Stomach (tissue), 8 donors: ENCODE measurements at regions not wholly inside any gene's neighbourhood (a gene's known extent, or its start where the extent isn't known, plus 50 kb on each side); places are given as distances from the start of the nearest gene placed in this dataset.
"Not testable (repeated sequence)": the region's sequence is repeated elsewhere in the genome, so short reads cannot be mapped to it uniquely, and the experiment has no call there.

Source experiments
- DNase-seq, 2 donors: peaks; one replicate each; pipeline versions ENCODE4 v3.0.0 to v3.0.0-alpha.2; 2013 to 2019
- H3K27ac ChIP-seq, 5 donors: fragments of 200-600 bp in 4 of 5; sonication (generic) in 4 of 5; one replicate each; pipeline ENCODE4 v1.5.1; 2013 to 2019; ENCODE audit warnings: mild to moderate bottlenecking in 1 of 5, moderate library complexity in 1 of 5
- H3K27me3 ChIP-seq, 3 donors: fragments of 200-600 bp; sonication (generic); one replicate each; pipeline ENCODE4 v1.5.1; 2017 to 2019; ENCODE audit warnings: mixed run types in 1 of 3
- H3K36me3 ChIP-seq, 4 donors: fragments of 200-600 bp; sonication (generic); 1 replicate in 3 of 4; 2 replicates in 1 of 4; pipeline ENCODE4 v1.5.1; 2016 to 2019
- H3K4me1 ChIP-seq, 4 donors: fragments of 200-600 bp; sonication (generic); one replicate each; pipeline ENCODE4 v1.5.1; 2016 to 2019
- H3K4me3 ChIP-seq, 4 donors: fragments of 200-600 bp; sonication (generic) in 3 of 4; one replicate each; pipeline ENCODE4 v1.5.1; 2016 to 2019; ENCODE audit warnings: mild to moderate bottlenecking in 1 of 4
- H3K9me3 ChIP-seq, 4 donors: fragments of 200-600 bp; sonication (generic); one replicate each; pipeline ENCODE4 v1.5.1; 2016 to 2019
- EP300 ChIP-seq: sonication (generic); formaldehyde crosslinking; IDR thresholded peaks from one replicate; pipeline ENCODE4 v1.6.1; 2017; ENCODE audit warnings: antibody characterized with exemption
- POLR2A ChIP-seq, 4 donors: fragments of 450-650 bp; IDR thresholded peaks; one replicate each; pipeline ENCODE4 v1.6.1; 2016; ENCODE audit warnings: antibody characterized with exemption in 4 of 4, control low read depth in 2 of 4, mild to moderate bottlenecking in 1 of 4, moderate library complexity in 1 of 4
- POLR2AphosphoS5 ChIP-seq, 3 donors: sonication (generic); formaldehyde crosslinking; IDR thresholded peaks; one replicate each; pipeline ENCODE4 v1.6.1; 2016; ENCODE audit warnings: antibody characterized with exemption in 3 of 3
- WGBS, 5 donors: extraction: QIAGEN DNeasy Blood & Tissue Kit in 3 of 5; methylation state at CpG; one replicate each; pipeline versions ENCODE4 v1.1.5 to v1.1.7; 2013 to 2018; 5-methylcytosine and 5-hydroxymethylcytosine counted together
- intact Hi-C: fragments of 100-400 bp; cut with DNase I; formaldehyde crosslinking; loops from one replicate; pipeline ENCODE4 v1.15.1; 2023; ENCODE audit warnings: low total_unique reads
- TF ChIP-seq, protein P1 (sequence below), 7 experiments: fragments of 450-650 bp in 4 of 7; fragments of 200-600 bp in 3 of 7; sonication (generic) in 3 of 7; IDR thresholded peaks; one replicate each; pipeline ENCODE4 v1.5.1; 2016 to 2019; ENCODE audit warnings: antibody characterized with exemption in 7 of 7, control low read depth in 2 of 7, mild to moderate bottlenecking in 1 of 7
- donor health status: healthy with polysubstance abuse.
- donor health status: Bipolar disorder and iron deficiency.
- donor health status: healthy.

- H3K27me3 ChIP-seq, H3K4me1 ChIP-seq, H3K9me3 ChIP-seq, H3K27ac ChIP-seq, intact Hi-C loops, DNase-seq, H3K4me3 ChIP-seq, H3K36me3 ChIP-seq: not testable (repeated sequence)
- WGBS, 5 donors = 85 to 100% (median 89%) methylated on average over 1 to 10 of the region's 10 CpGs
Observed at GRCh38 chrX:140633105-140633504, 76.5 kb upstream of the LINC00632 start.

DNA sequence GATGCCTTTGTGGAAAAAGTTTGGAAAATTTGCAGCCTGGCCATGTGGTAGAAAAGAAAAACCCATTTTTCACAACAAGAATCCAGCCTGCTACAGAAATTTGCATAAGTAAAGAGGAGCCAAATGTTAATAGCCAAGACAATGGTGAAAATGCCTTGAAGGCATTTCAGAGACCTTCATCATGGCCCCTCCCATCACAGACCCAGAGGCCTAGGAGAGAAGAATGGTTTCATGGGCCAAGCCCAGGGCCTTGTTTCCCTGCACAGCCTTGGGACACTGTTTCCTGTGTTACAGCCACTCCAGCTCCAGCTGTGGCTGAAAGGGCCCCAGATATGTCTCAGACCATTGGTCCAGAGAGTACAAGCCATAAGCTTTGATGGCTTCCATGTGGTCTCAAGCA, 101.4 kb upstream of the LINC00632 start:
- intact Hi-C loops = no loop called here
- no peak for TF ChIP-seq EP300
- TF ChIP-seq, protein P1, sequence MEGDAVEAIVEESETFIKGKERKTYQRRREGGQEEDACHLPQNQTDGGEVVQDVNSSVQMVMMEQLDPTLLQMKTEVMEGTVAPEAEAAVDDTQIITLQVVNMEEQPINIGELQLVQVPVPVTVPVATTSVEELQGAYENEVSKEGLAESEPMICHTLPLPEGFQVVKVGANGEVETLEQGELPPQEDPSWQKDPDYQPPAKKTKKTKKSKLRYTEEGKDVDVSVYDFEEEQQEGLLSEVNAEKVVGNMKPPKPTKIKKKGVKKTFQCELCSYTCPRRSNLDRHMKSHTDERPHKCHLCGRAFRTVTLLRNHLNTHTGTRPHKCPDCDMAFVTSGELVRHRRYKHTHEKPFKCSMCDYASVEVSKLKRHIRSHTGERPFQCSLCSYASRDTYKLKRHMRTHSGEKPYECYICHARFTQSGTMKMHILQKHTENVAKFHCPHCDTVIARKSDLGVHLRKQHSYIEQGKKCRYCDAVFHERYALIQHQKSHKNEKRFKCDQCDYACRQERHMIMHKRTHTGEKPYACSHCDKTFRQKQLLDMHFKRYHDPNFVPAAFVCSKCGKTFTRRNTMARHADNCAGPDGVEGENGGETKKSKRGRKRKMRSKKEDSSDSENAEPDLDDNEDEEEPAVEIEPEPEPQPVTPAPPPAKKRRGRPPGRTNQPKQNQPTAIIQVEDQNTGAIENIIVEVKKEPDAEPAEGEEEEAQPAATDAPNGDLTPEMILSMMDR (IDR thresholded peaks at IDR 0.05) = no peak
- no peak for TF ChIP-seq POLR2AphosphoS5 (IDR thresholded peaks at IDR 0.05)
- no peak for TF ChIP-seq POLR2A (IDR thresholded peaks at IDR 0.05)
- no peak for DNase-seq
- Histone ChIP-seq H3K4me1 (no peaks in the 10 kb centered on the region), H3K4me3 (no peak overlapping the region), H3K9me3 (no peaks in the 10 kb centered on the region), H3K36me3 (no peaks in the 10 kb centered on the region), H3K27ac (no peak overlapping the region), H3K27me3 (no peaks in the 10 kb centered on the region)

DNA sequence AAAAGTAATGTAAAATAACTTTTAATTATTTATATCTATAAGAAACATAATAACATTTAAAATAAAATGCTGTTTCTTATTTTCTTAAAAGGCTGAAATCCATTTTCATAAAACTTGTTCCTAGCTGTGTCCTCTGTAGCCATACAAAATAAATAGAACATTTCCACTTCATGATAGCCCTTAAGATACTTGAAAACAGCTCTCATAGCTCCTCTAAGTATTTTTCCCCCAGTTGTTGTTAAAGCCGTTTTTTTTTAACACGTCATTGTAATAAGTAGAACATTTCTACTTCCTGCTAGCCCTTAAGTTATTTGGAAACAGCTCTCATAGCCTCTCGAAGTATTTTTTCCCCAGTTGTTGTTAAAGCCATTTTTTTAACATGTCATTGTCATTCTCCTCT, 97.3 kb upstream of the SOX3 start:
- Histone ChIP-seq H3K4me1 (no peaks in the 10 kb centered on the region), H3K36me3 (no peaks in the 10 kb centered on the region), H3K4me3 (no peak overlapping the region), H3K9me3 (no peaks in the 10 kb centered on the region), H3K27me3 (no peaks in the 10 kb centered on the region), H3K27ac (no peak overlapping the region)
- intact Hi-C loops = no loop called here
- DNase-seq = no peak
- TF ChIP-seq EP300 (no peak), POLR2A (IDR thresholded peaks at IDR 0.05) (no peak), POLR2AphosphoS5 (IDR thresholded peaks at IDR 0.05) (no peak)
- TF ChIP-seq, protein P1 (IDR thresholded peaks at IDR 0.05) = no peak
- 61 to 74% (median 65%) methylated on average over 3 of the region's 3 CpGs for WGBS, 5 donors

- intact Hi-C loops = no loop called here
Observed at GRCh38 chrX:140599851-140600250, 95.0 kb upstream of the SOX3 start.

GRCh38 chrX:140589657-140590056, 84.8 kb upstream of the SOX3 start:
- H3K36me3 ChIP-seq = no peaks in the 10 kb centered on the region
- no peak overlapping the region for H3K4me3 ChIP-seq
- TF ChIP-seq POLR2AphosphoS5 (IDR thresholded peaks at IDR 0.05) (no peak), POLR2A (IDR thresholded peaks at IDR 0.05) (no peak), EP300 (no peak)
- TF ChIP-seq, protein P1 (IDR thresholded peaks at IDR 0.05) = no peak
- no peaks in the 10 kb centered on the region for H3K27me3 ChIP-seq
- H3K27ac ChIP-seq = no peak overlapping the region
- H3K4me1 ChIP-seq = no peaks in the 10 kb centered on the region
- DNase-seq = no peak
- H3K9me3 ChIP-seq = no peaks in the 10 kb centered on the region
- intact Hi-C loops = no loop called here
- 74 to 100% (median 94%) methylated on average over 2 of the region's 2 CpGs for WGBS, 5 donors

More at GRCh38 chrX:140599851-140600250, 95.0 kb upstream of the SOX3 start:
- Histone ChIP-seq H3K4me1 (no peaks in the 10 kb centered on the region), H3K9me3 (no peaks in the 10 kb centered on the region), H3K36me3 (no peaks in the 10 kb centered on the region), H3K4me3 (no peak overlapping the region), H3K27me3 (no peaks in the 10 kb centered on the region), H3K27ac (no peak overlapping the region)
- TF ChIP-seq, protein P1 (IDR thresholded peaks at IDR 0.05) = no peak
- TF ChIP-seq POLR2A (IDR thresholded peaks at IDR 0.05) = no peak
- no peak for TF ChIP-seq EP300
- TF ChIP-seq POLR2AphosphoS5 (IDR thresholded peaks at IDR 0.05) = no peak
- 70 to 91% (median 78%) methylated on average over 3 of the region's 3 CpGs for WGBS, 5 donors
- DNase-seq = no peak
